T47D (cell line): ENCODE measurements at regions not wholly inside any gene's neighbourhood (a gene's known extent, or its start where the extent isn't known, plus 50 kb on each side); places are given as distances from the start of the nearest gene placed in this dataset.

ENCODE experiments used
- DNase-seq, 2 experiments: peaks; one replicate each; pipeline versions ENCODE4 v3.0.0 to v3.0.0-alpha.2; 2011 to 2012; ENCODE audit warnings: low read depth in 1 of 2, low spot score in 1 of 2
- JUND ChIP-seq: IDR thresholded peaks from 2 replicates; pipeline ENCODE4 v1.6.1; 2012; ENCODE audit warnings: low read depth
- in situ Hi-C: cut with HindIII; loops from 2 replicates; pipeline ENCODE4 v1.10.0; 2016; ENCODE audit warnings: low sequenced_read_pairs, low pct_unique_long_range_greater_than_20kb

DNA sequence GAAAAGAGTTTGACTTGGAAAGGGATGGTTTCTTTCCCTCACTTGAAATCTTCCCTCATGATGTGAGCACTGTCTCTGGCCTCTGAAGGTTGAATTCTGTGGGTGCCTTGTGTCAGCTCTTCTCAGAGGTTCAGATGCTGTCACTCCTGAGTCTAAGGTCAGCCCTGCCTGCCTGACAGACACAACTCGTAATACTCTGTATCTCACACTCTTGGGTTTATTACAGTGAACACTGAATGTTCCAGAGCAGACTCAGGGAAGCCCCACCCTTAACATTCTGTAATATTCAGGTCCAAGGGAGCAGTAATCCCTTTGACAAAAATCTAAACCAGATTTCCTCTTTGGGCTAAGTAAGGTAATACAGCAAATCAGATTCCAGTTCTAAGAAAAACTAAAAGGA lies 837.8 kb downstream of the QKI start:
- no peak for DNase-seq
- no peak for TF ChIP-seq JUND
- in situ Hi-C loops: no loop called here

DNA sequence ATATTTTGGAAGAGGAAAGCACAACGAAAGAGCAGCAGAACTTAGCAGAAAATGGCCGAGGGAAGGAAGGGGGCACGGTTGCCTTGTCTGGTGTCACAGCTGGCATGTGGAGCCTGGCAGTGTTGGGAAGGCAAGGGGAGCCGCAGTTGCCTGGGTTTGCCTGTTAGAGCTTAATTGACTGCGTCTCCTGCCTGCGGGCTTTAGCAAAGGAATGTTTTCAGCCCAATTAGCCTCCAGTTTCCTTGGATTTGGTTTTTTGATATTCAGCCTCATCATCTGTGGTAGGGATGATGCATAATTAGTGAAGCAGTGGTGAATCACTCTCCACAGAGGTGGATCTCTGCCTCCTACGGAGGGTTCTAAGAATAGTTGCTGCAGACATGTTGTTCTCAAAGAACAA lies 832.6 kb downstream of the QKI start:
- TF ChIP-seq JUND: no peak
- no peak for DNase-seq

GRCh38 chr6:164246082-164246481 lies 831.6 kb downstream of the QKI start:
- no peak for DNase-seq
- in situ Hi-C loops: no loop called here
- no peak for TF ChIP-seq JUND

More for the DNA sequence above, 832.6 kb downstream of the QKI start:
- in situ Hi-C loops: no loop called here

DNA sequence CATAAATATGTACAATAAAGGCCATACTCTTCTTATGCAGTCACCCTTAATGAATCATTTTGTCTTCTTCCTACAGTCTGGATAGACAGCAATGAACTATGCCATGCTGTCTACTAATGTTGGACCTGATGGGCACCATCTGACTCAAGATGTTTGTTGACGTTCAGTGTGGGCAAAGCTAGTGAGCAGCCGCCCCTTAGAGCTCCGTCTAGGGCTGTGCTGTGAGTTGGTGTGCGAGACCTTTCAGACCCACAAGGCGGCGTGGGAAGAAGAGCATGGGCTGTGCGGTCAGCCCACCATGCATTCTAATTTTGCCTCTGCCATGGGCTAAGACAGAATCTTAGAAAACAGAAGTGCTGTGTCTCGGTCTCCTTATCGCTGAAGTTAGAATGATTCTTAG lies 829.4 kb downstream of the QKI start:
- TF ChIP-seq JUND: no peak
- in situ Hi-C loops: no loop called here
- no peak for DNase-seq

GRCh38 chr6:164243012-164243610 lies 828.6 kb downstream of the QKI start:
- in situ Hi-C loops: no loop called here
- no peak for TF ChIP-seq JUND
- DNase-seq: no peak

DNA sequence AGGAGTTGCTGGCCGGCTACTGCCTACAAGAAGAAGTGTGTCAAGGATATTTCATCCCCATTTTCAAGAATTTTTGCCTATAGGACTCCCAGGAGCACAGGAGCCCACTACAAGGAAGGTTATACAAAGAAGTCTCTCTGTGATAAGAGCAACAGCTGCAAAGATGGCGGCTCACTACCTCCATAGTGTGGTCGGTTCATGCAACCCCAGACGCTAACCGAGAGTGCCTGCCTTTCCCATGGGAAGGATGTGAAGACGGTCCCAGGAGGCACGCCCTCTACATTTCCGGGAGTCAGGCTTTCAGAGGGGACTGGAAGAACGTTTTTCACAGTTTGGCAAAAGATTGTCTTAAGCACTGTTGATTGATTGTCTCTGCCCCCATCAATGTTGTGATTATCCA lies 816.3 kb downstream of the QKI start:
- DNase-seq: no peak
- in situ Hi-C loops: no loop called here
- no peak for TF ChIP-seq JUND

- TF ChIP-seq JUND: no peak
- in situ Hi-C loops: no loop called here
- DNase-seq: no peak
These were observed 815.7 kb downstream of the QKI start for GRCh38 chr6:164230259-164230658.

DNA sequence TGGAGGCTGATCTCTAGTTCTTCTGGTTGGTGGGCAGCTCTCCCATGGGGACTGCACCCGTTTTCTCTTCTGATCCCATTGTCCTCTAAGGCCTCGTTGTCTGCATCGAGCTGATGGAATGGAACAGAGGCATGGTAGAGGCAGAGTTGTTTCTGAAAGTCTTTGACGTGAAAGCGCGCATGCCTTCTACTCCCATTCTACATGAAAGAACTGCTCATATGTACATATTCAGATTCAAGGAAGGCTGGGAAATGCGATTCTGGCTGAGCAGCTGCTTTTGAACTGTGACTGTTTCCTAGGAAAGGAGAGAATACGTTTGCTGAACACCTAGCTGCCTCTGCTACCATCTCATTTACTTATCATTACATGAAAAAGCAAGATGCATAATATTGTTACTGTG lies 815.2 kb downstream of the QKI start:
- DNase-seq: no peak
- in situ Hi-C loops: no loop called here
- no peak for TF ChIP-seq JUND

DNA sequence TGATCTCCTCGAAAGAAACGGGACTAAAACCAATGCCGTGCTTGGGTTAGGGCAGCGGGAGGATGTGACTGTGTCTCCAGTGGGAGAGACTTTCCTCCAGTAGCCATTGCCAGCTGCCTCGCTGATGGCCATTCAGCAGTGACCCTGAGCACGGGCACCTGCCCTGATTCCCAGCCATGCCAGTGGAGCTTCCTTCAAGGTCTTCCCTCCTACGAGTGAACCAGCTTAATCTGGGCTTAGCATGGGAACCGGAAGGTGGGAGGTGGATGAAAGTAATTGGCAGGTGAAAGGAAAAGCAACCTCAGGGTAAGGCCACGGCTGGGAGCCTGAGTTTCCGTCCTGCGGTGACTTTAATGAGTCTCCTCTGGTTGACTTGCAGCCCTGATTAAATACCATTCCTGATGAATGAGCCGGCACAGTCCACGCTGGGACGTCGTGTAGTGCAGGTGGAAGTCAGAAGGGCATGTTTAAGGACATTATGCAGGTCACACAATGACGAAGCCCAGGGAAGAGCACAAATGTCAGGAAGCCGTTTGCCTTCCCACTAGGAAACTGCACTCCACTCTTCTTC lies 813.5 kb downstream of the QKI start:
- in situ Hi-C loops: no loop called here
- no peak for TF ChIP-seq JUND
- DNase-seq: no peak

- in situ Hi-C loops: no loop called here
- TF ChIP-seq JUND: no peak
- DNase-seq: peak in 1 of 2 experiments; percentile 20
These were observed 802.3 kb downstream of the QKI start for GRCh38 chr6:164216839-164217238.

GRCh38 chr6:164216368-164216767 lies 801.9 kb downstream of the QKI start:
- no peak for DNase-seq
- no peak for TF ChIP-seq JUND
- in situ Hi-C loops: no loop called here

DNA sequence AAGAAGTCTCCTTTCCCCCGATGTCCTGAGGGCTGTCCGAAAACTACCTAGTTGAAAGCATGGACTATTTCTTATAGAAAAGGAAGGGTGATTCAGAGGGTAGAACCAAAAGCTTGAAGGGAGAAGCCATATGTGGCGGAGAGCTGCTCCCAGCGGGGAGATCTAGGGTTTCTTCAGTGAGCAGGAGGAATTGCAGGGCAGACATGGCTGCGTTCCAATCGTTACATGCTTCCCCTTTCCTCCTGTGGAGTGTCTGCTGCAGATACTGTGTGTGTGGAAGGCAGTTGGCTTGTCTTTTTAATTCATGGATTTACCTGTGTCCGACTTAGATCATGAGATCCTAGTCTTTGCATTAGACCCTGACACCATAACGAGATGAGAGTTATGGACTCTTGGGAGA lies 799.5 kb downstream of the QKI start:
- no peak for TF ChIP-seq JUND
- DNase-seq: no peak
- in situ Hi-C loops: no loop called here

DNA sequence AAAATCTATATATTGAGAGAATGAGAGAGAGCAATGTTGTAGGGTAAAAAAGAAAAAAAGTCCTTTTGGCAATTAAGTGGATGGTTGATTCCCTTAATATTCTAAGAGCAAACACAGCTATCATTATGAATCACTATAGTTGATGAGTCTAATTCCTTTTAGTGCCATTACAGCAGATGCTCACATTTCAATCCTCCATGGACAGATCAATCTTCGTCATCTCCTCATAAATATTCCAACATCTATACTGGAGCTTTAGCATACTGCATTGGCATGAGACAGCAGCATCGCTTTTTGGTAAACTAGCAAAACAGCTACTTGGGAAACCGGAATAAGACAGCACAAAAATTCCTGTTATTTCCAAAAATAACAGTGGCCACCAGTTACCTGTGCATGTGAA lies 796.7 kb downstream of the QKI start:
- in situ Hi-C loops: no loop called here
- no peak for TF ChIP-seq JUND
- no peak for DNase-seq

GRCh38 chr6:164210783-164211182 lies 796.3 kb downstream of the QKI start:
- in situ Hi-C loops: no loop called here
- no peak for DNase-seq
- TF ChIP-seq JUND: no peak
